Stimulated activated CD4-positive, alpha-beta T cell treated with anti-CD3 and anti-CD28 coated beads, Interleukin-2, amount 100 ng/mL, for 48 hours (primary cell): ENCODE measurements at regions not wholly inside any gene's neighbourhood (a gene's known extent, or its start where the extent isn't known, plus 50 kb on each side); places are given as distances from the start of the nearest gene placed in this dataset.

Experiments
- DNase-seq, 2 donors: peaks; one replicate each; pipeline ENCODE4 v3.0.0-alpha.2; 2020

DNA sequence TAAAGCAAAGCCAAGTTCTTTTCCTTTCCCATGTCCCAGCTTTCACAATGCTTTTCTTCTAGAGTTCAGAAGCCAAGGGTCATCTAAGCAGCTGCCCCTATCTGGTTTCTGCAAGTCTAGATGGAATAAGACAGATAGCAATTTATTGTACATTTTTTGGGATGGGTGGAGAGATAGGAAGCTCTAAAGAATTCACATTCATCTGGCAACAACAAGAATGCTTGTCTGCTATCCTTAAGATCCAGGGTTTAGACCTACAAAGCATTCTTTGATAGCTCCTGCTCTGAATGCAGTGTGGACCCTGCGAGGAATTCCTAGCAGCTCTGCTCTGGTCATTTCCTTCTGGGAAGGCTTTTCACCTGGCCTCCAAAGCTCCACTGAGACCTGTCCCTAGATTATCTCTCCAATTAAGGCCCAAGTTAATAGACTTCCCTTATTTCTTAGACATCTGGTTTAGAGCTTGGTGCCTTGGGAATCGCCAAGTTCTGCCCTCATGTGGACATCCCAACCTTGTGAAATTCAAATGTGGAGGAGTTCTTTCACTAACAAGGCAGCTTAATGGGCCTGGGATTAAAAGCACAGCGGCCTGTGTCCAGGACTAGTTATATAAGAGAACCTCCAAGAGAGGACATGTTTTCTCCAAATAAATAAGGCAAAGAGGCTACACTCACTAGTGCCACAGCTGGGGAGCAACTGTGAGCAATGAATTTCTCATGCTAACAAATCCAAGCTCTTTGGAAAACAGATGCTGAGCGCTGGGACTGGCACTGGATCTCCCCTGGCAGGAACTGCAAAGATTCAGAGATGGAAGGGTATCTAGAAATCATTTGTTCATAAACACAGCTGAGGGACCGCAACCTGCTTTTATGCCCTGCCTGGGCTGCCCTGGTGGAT, 384.5 kb upstream of the DDHD1 start:
- DNase-seq, result no peak

- DNase-seq, result no peak
Observed at GRCh38 chr14:53536446-53536845, 383.3 kb upstream of the DDHD1 start.

- DNase-seq, result no peak
Observed at GRCh38 chr14:53534841-53535240, 381.7 kb upstream of the DDHD1 start.

DNA sequence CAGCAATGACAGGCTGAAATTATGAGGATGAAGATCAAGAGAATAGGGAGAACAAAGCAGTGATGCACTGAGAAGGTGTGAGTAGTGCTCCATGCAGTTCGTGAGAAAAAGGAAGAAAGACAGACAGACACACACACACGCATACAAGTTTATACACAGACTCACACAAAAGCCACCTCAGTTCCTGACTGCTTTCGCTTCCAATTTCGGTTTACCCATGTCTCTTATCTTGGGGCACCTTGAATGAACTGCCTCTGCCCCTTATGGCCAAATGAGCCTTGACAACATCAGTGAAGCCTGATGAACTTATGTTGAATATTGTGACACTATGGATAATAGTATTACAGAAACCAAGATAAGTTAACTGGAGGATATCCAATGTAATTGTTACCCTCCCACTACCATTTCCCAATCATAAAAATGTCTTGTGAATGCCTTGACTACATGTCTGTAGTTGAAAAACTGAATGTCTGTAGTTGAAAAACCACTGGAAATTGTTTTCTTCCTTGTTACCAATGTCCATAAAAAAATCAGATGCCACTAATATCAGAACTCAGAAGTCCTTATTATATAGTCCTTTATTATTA, 380.4 kb upstream of the DDHD1 start:
- no peak for DNase-seq

DNA sequence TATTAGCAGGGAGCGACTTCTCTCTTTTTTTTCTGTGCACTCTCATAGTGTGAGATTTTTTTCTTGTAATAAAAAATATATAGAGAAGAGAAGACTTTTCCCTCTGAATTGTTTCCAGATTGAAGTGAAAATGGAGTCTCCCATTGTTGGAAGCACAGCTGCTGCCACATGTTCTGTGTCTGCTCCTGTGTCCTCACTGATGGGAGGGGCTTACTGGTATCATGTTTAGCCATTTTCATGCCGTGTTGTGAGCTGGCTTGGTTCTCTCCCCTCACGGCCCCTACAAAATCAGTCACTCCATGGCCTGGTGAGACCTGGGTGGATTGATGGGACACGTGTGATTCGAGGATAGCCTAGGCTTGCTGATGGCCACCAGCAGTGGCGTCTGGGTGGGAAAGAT, 379.7 kb upstream of the DDHD1 start:
- no peak for DNase-seq

DNA sequence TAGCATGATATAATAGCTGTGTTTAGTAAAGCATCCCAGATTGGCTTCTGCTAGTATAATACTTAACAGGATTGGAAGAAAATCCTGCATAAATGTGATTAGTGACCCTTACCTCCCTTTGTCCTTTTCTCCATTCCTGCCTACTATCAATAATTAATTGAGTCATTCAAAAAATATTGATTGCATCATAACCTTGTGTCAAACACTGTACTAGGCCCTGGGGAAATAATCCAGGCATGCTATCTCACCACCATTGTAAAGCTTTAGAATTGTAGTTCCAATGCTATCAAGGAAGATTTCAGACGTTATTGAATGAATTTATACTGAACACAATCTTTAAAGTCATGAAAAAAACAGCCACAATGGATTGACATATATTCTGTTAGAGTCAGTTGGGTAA, 378.6 kb upstream of the DDHD1 start:
- DNase-seq, result no peak

DNA sequence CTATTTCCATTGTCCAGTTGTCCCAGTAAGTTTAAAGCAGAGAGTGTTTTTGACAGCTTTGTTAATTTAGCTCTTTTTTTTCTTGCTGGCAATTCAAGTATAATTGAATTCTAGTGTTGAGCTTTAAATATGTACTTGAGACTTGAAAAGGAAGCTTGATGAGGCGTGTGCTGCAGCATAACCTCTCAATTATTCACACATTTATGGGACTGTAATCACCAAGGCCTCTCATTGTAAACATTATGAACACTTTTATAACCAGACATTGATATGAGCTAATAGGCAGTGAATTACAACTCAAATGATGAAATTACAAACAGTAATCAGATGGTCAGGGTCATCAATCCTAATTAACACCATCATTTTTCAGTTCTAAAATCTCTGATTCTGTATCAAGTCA, 378.0 kb upstream of the DDHD1 start:
- no peak for DNase-seq

DNA sequence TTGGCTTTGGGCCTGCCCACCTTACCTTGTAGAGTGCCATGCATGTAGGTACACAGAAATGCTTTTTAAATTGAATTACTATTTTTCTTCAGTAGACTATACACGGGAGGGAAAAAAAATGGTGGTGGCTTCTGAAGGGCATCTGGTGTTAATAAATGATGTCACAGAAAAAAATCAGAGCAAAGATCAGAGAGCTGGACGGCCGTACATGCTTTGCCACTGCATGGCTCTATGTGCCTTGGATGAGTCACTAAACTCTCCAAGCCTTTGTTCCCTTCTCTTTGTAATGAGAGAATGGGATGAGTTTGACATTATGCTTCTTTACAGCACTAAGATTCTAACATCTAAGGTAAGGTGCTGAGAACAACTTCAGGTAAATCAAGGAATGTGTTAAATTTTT, 376.4 kb upstream of the DDHD1 start:
- DNase-seq, result no peak

DNA sequence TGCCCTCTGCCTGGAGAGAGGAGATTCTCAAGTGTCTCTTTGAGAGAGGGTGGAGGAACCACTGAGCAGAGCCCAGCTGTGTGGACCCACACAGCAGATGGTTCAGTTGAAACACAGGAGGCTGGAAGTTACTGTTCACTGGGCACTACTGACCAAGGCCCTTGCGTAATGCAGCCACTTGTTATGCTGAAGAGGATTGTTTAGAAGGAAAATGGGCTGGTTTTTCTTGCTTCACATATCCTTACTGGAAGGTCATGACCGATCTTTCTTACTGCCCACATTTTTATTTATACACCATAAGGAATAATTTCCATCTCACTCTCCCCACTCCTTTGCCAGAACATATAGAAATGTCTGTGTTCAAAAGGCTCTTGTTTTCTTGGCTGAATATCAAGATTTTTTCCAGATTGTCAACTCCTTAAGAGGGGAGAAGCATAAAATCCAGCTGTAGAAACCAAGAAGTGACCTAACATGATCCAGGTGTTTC, 375.1 kb upstream of the DDHD1 start:
- DNase-seq, result no peak

DNA sequence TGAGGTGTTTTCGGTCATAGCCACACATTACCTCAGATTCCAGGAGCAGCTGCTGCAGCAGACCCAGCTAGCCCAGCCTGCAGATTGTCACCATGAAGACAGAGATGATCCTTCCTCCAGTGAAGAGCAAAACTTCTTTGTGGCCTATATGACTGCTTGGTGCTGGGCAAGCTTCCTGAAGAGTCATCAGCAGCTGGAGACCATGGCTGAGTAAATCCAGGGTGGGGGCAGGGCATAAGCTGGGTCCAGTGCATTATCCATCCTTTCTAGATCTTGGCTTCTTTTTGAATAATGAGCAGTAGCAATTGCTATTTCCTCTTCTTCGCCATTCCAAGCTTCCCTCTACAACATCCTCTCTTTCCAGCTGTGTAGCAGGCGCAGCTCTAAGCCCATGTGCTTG, 373.1 kb upstream of the DDHD1 start:
- no peak for DNase-seq

- no peak for DNase-seq
Observed at GRCh38 chr14:53525608-53526007, 372.5 kb upstream of the DDHD1 start.

GRCh38 chr14:53524391-53524790, 371.3 kb upstream of the DDHD1 start:
- no peak for DNase-seq

DNA sequence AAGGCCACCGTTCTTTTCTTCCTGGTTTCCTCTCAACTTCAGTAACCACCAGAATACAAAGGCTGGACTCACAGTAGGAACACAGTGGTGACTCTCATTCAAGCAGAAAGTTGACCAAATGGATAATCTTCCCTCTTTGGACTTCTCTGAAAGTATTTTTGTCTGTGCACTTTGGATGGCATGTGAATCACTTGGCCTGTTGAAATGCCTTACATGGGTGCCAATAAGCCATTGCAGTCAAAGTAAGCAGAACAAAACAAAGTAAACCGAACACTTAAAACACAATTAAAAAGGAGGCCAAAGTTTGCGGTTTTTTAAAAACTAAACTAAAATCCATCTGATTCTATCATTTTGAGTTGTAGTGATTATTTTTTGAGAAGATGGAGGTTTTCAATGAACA, 370.1 kb upstream of the DDHD1 start:
- DNase-seq, result no peak

DNA sequence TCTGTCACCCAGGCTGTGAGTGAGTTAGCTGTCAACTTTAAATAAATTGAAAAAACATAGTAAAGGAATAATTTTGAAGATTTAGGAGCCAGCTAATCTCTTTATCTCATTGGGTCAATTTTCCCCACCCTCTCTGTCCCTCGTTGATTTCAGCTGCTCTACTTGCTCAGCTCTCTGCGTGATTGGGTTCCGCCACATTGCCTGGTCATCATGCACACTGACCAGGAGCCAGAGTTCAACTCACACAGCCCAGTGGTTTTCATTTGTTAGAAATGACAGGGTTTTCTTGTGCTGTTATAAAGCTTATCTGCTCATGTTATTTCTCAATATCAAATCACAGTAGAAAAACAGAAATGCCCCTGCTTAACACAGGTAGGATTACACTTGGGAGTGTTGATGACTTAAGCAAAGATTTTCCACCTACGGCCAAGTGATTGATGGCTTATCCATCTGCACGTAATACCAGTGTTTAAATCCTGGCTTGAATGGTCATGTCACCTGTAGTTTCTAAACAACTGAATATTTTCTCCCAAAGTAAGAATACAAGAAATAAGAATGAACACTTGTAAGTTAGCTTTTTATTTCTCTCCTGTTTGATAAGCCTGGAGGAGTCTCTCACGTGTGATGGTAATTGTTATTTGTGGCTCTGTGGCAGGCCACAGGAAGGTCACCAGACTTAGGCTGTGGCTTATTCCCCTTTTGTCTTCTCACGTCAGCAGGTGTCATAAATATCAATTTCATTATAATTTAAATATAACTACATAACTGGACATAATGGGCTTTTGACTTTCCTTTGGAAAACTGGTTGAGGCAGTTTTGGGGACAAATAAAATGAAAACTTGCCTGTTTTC, 367.2 kb upstream of the DDHD1 start:
- no peak for DNase-seq

GRCh38 chr14:53519137-53519536, 366.0 kb upstream of the DDHD1 start:
- DNase-seq, result no peak

DNA sequence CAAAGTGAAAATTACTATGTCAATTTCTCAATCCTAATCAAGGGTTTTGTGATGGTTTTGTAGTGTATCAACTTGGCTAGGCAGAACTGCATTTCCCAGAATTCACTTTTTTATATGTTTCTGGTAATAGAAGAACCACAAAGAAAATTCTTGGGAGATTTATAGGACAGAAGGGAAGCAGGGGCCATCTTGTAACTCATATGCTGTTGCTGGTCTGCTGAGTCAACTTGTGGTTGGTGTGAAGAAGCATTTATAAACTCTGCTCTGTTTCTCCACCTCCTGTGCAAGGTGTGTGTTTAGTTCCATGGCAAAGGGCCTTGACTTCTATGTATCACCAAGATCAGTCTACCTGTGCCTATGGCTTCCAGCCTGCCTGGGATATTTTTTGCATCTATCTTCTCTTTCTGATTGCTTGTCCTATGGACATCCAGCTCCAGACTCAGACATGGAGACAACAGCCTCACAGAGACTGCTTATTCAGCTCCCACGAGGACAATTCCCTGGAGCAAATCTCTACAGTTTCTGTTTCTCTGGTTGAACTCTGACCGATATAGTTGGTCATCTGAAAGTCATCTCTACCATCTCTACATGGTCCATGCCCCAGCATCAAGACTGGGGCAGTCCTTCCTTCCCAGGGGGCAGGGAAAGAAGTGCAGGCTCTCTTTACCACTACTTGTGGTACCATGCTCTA, 364.3 kb upstream of the DDHD1 start:
- no peak for DNase-seq

DNA sequence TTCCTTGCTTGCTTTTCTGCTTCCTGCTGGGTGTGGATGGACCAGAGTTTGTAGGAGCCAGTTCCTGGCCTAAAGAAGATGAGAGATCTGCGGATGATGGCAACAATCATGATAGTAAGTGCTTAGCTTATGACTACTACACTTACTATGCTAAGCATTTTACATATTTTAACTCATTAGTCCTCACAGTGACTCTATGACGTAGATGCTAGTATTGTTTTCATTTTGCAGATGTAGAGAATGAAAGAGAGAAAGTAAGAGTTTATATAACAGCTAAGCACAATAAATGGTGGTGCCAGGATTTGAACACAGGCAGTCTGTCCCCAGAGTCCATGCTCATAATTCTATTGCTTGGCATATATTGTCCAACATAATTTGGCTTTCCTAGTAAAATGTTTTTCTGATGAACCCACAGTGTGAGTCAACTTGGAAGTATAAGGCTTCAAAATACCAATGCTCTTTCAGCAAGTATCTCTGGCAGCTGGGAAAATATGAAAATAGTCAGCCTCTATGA, 363.2 kb upstream of the DDHD1 start:
- DNase-seq, result no peak

GRCh38 chr14:53515276-53515675, 362.2 kb upstream of the DDHD1 start:
- DNase-seq, result no peak

DNA sequence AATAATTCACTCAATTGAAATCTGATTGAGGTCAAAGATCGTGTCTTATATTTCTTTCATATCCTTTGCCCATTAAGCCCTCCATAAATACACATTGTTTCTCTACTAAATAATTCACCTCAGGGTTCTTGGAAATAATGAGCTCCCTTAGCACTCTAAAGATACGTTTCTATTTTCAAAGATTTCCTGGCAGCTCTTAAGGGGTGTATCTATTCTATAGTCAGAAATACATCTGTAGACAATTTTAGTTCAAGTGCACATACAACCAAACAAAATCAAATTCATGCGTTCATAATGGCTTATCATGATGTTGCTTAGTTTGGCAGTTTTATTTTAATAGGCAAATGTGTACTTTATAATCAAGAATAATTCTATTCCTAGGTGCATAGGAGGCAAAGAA, 361.1 kb upstream of the DDHD1 start:
- DNase-seq, result no peak

DNA sequence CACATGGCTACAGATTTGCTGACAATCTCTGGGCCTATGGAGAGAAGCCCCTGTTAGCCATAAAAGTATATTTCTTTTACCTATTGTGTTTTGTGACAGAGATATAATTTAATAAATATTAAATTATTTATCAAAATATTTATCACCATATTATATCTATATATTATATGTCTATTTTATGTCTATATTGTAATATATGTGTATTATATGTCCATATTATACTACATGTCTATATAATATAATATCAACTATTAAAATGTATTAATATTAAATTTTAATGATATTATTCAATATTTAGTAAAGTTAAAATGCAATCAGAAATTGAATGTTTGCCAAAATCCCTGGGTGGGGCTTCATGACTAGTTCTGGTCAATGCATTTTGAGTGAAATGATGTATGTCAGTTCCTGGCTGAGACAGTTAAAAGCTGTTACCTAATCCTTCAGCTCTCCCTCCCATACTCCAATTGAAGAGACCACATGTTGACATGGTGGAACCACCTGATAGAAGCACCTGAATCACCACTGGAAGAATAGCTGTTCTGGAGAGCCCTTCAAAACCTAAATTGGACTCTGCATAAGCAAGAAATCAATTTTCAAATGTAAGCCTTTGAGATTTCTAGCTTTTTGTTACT, 357.3 kb upstream of the DDHD1 start:
- DNase-seq, result no peak

- DNase-seq, result no peak
Observed at GRCh38 chr14:53509276-53510244, 356.4 kb upstream of the DDHD1 start.
